HL-60/S4 (cell line): ENCODE measurements at regions not wholly inside any gene's neighbourhood (a gene's known extent, or its start where the extent isn't known, plus 50 kb on each side); places are given as distances from the start of the nearest gene placed in this dataset.
"Not testable (repeated sequence)": the region's sequence is repeated elsewhere in the genome, so short reads cannot be mapped to it uniquely, and the experiment has no call there.

Experiments used
- in situ Hi-C: fragments of 300-500 bp; cut with MboI; formaldehyde crosslinking; loops from 2 replicates; pipeline ENCODE4 v1.14.3; 2022; ENCODE audit warnings: low sequenced_read_pairs

GRCh38 chr14:65957631-65958205 lies 528.5 kb upstream of the CCDC196 start:
- in situ Hi-C loops = loop anchor here (25.0 kb wide), 1 partner anchor 795 kb away; no protein-coding TSS in a partner anchor

GRCh38 chr14:65958664-65959562 lies 527.3 kb upstream of the CCDC196 start:
- in situ Hi-C loops = loop anchor here (25.0 kb wide), 1 partner anchor 797 kb away; no protein-coding TSS in a partner anchor

GRCh38 chr14:65959563-65960024 lies 526.6 kb upstream of the CCDC196 start:
- in situ Hi-C loops = loop anchor here (25.0 kb wide), 1 partner anchor 797 kb away; no protein-coding TSS in a partner anchor

- in situ Hi-C loops = loop anchor here (25.0 kb wide), 1 partner anchor 799 kb away; no protein-coding TSS in a partner anchor
These were observed 525.2 kb upstream of the CCDC196 start for GRCh38 chr14:65961004-65961403.

GRCh38 chr14:65962952-65963351 lies 523.2 kb upstream of the CCDC196 start:
- in situ Hi-C loops = loop anchor here (25.0 kb wide), 1 partner anchor 801 kb away; no protein-coding TSS in a partner anchor

- in situ Hi-C loops = loop anchor here (25.0 kb wide), 1 partner anchor 802 kb away; no protein-coding TSS in a partner anchor
These were observed 521.8 kb upstream of the CCDC196 start for GRCh38 chr14:65964366-65964765.

- in situ Hi-C loops = loop anchor here (25.0 kb wide), 1 partner anchor 804 kb away; no protein-coding TSS in a partner anchor
These were observed 520.0 kb upstream of the CCDC196 start for GRCh38 chr14:65966188-65966587.

GRCh38 chr14:65972346-65972870 lies 513.8 kb upstream of the CCDC196 start:
- in situ Hi-C loops = loop anchor here (25.0 kb wide), 1 partner anchor 810 kb away; no protein-coding TSS in a partner anchor

GRCh38 chr14:65972891-65973290 lies 513.3 kb upstream of the CCDC196 start:
- in situ Hi-C loops = loop anchor here (25.0 kb wide), 1 partner anchor 811 kb away; no protein-coding TSS in a partner anchor

- in situ Hi-C loops = no loop called here
These were observed 510.3 kb upstream of the CCDC196 start for GRCh38 chr14:65975865-65976264.

GRCh38 chr14:65976761-65977404 lies 509.3 kb upstream of the CCDC196 start:
- in situ Hi-C loops = no loop called here

- in situ Hi-C loops = no loop called here
These were observed 504.9 kb upstream of the CCDC196 start for GRCh38 chr14:65981192-65981843.

GRCh38 chr14:65986041-65986440 lies 500.1 kb upstream of the CCDC196 start:
- in situ Hi-C loops = no loop called here

GRCh38 chr14:65989981-65990380 lies 496.2 kb upstream of the CCDC196 start:
- in situ Hi-C loops = no loop called here

GRCh38 chr14:65991104-65991503 lies 495.1 kb upstream of the CCDC196 start:
- in situ Hi-C loops = no loop called here

GRCh38 chr14:65991935-65992334 lies 494.2 kb upstream of the CCDC196 start:
- in situ Hi-C loops = not testable (repeated sequence)

GRCh38 chr14:65993103-65993502 lies 493.1 kb upstream of the CCDC196 start:
- in situ Hi-C loops = no loop called here

- in situ Hi-C loops = no loop called here
These were observed 492.2 kb upstream of the CCDC196 start for GRCh38 chr14:65993996-65994395.

GRCh38 chr14:65997347-65997746 lies 488.8 kb upstream of the CCDC196 start:
- in situ Hi-C loops = no loop called here

- in situ Hi-C loops = no loop called here
These were observed 486.3 kb upstream of the CCDC196 start for GRCh38 chr14:65999865-66000264.
